Hepatocyte (in vitro differentiated cells): ENCODE measurements at regions not wholly inside any gene's neighbourhood (a gene's known extent, or its start where the extent isn't known, plus 50 kb on each side); places are given as distances from the start of the nearest gene placed in this dataset.

ENCODE experiments used
- EZH2 ChIP-seq: fragments of 200-600 bp; sonication (generic); IDR thresholded peaks from 2 replicates; pipeline ENCODE4 v1.6.1; 2016; ENCODE audit warnings: antibody characterized with exemption, mild to moderate bottlenecking, borderline replicate concordance
- EZH2phosphoT487 ChIP-seq: fragments of 200-600 bp; sonication (generic); IDR thresholded peaks from one replicate; pipeline ENCODE4 v1.6.1; 2018; ENCODE audit warnings: antibody characterized with exemption, mild to moderate bottlenecking, low read depth, moderate library complexity; ENCODE audit not compliant: unreplicated experiment, severe bottlenecking
- TF ChIP-seq, protein P1 (sequence below): fragments of 200-600 bp; sonication (generic); IDR thresholded peaks from 2 replicates; pipeline ENCODE4 v1.5.1; 2016; ENCODE audit warnings: antibody characterized with exemption, mild to moderate bottlenecking; ENCODE audit not compliant: poor library complexity

GRCh38 chr4:66451741-66452140 is 781.5 kb upstream of the EPHA5 start:
- TF ChIP-seq, protein P1, sequence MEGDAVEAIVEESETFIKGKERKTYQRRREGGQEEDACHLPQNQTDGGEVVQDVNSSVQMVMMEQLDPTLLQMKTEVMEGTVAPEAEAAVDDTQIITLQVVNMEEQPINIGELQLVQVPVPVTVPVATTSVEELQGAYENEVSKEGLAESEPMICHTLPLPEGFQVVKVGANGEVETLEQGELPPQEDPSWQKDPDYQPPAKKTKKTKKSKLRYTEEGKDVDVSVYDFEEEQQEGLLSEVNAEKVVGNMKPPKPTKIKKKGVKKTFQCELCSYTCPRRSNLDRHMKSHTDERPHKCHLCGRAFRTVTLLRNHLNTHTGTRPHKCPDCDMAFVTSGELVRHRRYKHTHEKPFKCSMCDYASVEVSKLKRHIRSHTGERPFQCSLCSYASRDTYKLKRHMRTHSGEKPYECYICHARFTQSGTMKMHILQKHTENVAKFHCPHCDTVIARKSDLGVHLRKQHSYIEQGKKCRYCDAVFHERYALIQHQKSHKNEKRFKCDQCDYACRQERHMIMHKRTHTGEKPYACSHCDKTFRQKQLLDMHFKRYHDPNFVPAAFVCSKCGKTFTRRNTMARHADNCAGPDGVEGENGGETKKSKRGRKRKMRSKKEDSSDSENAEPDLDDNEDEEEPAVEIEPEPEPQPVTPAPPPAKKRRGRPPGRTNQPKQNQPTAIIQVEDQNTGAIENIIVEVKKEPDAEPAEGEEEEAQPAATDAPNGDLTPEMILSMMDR = no peak
- TF ChIP-seq EZH2 (no peak), EZH2phosphoT487 (no peak)
